H1 (cell line): ENCODE measurements at regions not wholly inside any gene's neighbourhood (a gene's known extent, or its start where the extent isn't known, plus 50 kb on each side); places are given as distances from the start of the nearest gene placed in this dataset.

Experiments used
- CTCF ChIA-PET: fragments of 300-600 bp; sonication (Branson Sonifier 250); formaldehyde crosslinking; loops from one replicate; lab custom pipeline; 2021; ENCODE audit not compliant: partially characterized antibody; lab: Charles Lee
- POLR2A ChIA-PET: fragments of 300-600 bp; sonication (Branson Sonifier 250); formaldehyde crosslinking; loops from one replicate; lab custom pipeline; 2021; ENCODE audit warnings: inconsistent platforms; ENCODE audit not compliant: partially characterized antibody; lab: Charles Lee
- DNase-seq, 2 experiments: peaks; one replicate each; pipeline versions ENCODE4 v3.0.0 to v3.0.0-alpha.2; 2010 to 2022; ENCODE audit warnings: low spot score in 2 of 2, low read depth in 1 of 2, mixed read lengths in 1 of 2
- FAIRE-seq: peaks from 2 replicates; lab custom pipeline; 2011; peaks lifted over from hg19 to GRCh38; lab: Jason Lieb, UNC
- H2AFZ ChIP-seq: 2 replicates; pipeline ENCODE4 v1.8.1; 2012; ENCODE audit warnings: low read length, inconsistent platforms
- H2AK5ac ChIP-seq: 2 replicates; pipeline ENCODE4 v1.6.1; 2013; ENCODE audit warnings: low read depth, low read length
- H2BK120ac ChIP-seq: replicated peaks from 2 replicates; pipeline ENCODE3; 2013; ENCODE audit warnings: low read depth, low read length, inconsistent platforms
- H2BK12ac ChIP-seq: 2 replicates; pipeline ENCODE4 v1.6.1; 2013; ENCODE audit warnings: low read depth, low read length
- H2BK15ac ChIP-seq: 2 replicates; pipeline ENCODE4 v1.6.1; 2013; ENCODE audit warnings: low read length
- H2BK20ac ChIP-seq: 2 replicates; pipeline ENCODE4 v1.6.1; 2013; ENCODE audit warnings: low read length
- H2BK5ac ChIP-seq: 2 replicates; pipeline ENCODE4 v1.6.1; 2013; ENCODE audit warnings: low read depth, low read length
- H3K14ac ChIP-seq: 2 replicates; pipeline ENCODE4 v1.6.1; 2013; ENCODE audit warnings: inconsistent platforms; ENCODE audit not compliant: insufficient read length
- H3K18ac ChIP-seq: 2 replicates; pipeline ENCODE4 v1.6.1; 2013; ENCODE audit warnings: low read length; ENCODE audit errors: extremely low read depth
- H3K23ac ChIP-seq: 2 replicates; pipeline ENCODE4 v1.6.1; 2013; ENCODE audit warnings: inconsistent platforms; ENCODE audit not compliant: insufficient read length
- H3K23me2 ChIP-seq: 2 replicates; pipeline ENCODE4 v1.6.1; 2013; ENCODE audit warnings: low read depth, low read length
- H3K27ac ChIP-seq: 2 replicates; pipeline ENCODE4 v1.6.1; 2011; ENCODE audit warnings: low read depth, low read length, inconsistent platforms
- H3K27me3 ChIP-seq, 4 experiments: replicated peaks in 1 of 4; 1 replicate in 1 of 4; 2 replicates in 3 of 4; pipeline versions ENCODE4 v1.6.1 to v1.8.1; 2011 to 2013; ENCODE audit warnings: low read length in 3 of 4, mild to moderate bottlenecking in 3 of 4, inconsistent platforms in 2 of 4, mixed read lengths in 2 of 4, moderate library complexity in 1 of 4; ENCODE audit not compliant: control insufficient read depth in 3 of 4, insufficient read depth in 3 of 4; ENCODE audit errors: extremely low read depth in 1 of 4
- H3K36me3 ChIP-seq, 4 experiments: 2 replicates each; pipeline versions ENCODE4 v1.6.1 to v1.8.1; 2011 to 2013; ENCODE audit warnings: mild to moderate bottlenecking in 4 of 4, low read length in 3 of 4, moderate library complexity in 2 of 4, control low read depth in 1 of 4, inconsistent platforms in 1 of 4; ENCODE audit not compliant: insufficient read depth in 4 of 4, control insufficient read depth in 2 of 4
- H3K4ac ChIP-seq: replicated peaks from 2 replicates; pipeline ENCODE3; 2013; ENCODE audit warnings: low read length, low read depth, mixed read lengths, inconsistent platforms; ENCODE audit not compliant: insufficient read length
- H3K4me1 ChIP-seq, 4 experiments: replicated peaks in 1 of 4; 1 replicate in 1 of 4; 2 replicates in 3 of 4; pipeline versions ENCODE4 v1.6.1 to v1.8.1; 2011 to 2013; ENCODE audit warnings: low read length in 3 of 4, inconsistent platforms in 2 of 4, mixed read lengths in 1 of 4; ENCODE audit not compliant: insufficient read depth in 4 of 4, control insufficient read depth in 3 of 4
- H3K4me2 ChIP-seq, 2 experiments: 2 replicates each; pipeline versions ENCODE4 v1.6.1 to v1.8.1; 2011 to 2013; ENCODE audit warnings: low read depth in 2 of 2, low read length in 2 of 2, control low read depth in 1 of 2, inconsistent platforms in 1 of 2, mild to moderate bottlenecking in 1 of 2; ENCODE audit not compliant: insufficient read depth in 1 of 2
- H3K4me3 ChIP-seq, 4 experiments: fragments of 200-600, 300-600 bp in 1 of 4; sonication (generic), shearing (Covaris generic), sonication (Bioruptor Twin) in 1 of 4; 2 replicates each; pipeline versions ENCODE4 v1.5.1 to v1.8.1; 2011 to 2016; ENCODE audit warnings: low read length in 4 of 4, low read depth in 3 of 4, control low read depth in 2 of 4, inconsistent platforms in 2 of 4, mild to moderate bottlenecking in 2 of 4, mixed read lengths in 1 of 4, moderate library complexity in 1 of 4; ENCODE audit not compliant: insufficient read depth in 2 of 4; ENCODE audit errors: extremely low read depth in 1 of 4
- H3K56ac ChIP-seq: replicated peaks from 2 replicates; pipeline ENCODE3; 2013; ENCODE audit warnings: low read depth, mild to moderate bottlenecking, mixed read lengths, low read length, inconsistent platforms; ENCODE audit not compliant: insufficient read length
- H3K79me1 ChIP-seq: 2 replicates; pipeline ENCODE4 v1.6.1; 2013; ENCODE audit warnings: low read depth, low read length, control low read depth
- H3K79me2 ChIP-seq, 2 experiments: 2 replicates each; pipeline versions ENCODE4 v1.6.1 to v1.8.1; 2012 to 2013; ENCODE audit warnings: low read length in 2 of 2, mild to moderate bottlenecking in 2 of 2, inconsistent platforms in 1 of 2; ENCODE audit not compliant: insufficient read depth in 2 of 2, control insufficient read depth in 1 of 2
- H3K9ac ChIP-seq, 4 experiments: replicated peaks in 1 of 4; 1 replicate in 1 of 4; 2 replicates in 3 of 4; pipeline versions ENCODE4 v1.6.1 to v1.8.1; 2011 to 2013; ENCODE audit warnings: low read depth in 3 of 4, low read length in 3 of 4, control low read depth in 2 of 4, mild to moderate bottlenecking in 2 of 4, moderate library complexity in 2 of 4, inconsistent platforms in 1 of 4; ENCODE audit errors: extremely low read depth in 1 of 4
- H3K9me3 ChIP-seq, 2 experiments: 2 replicates each; pipeline versions ENCODE4 v1.6.1 to v1.8.1; 2012 to 2013; ENCODE audit warnings: mild to moderate bottlenecking in 2 of 2, moderate library complexity in 2 of 2, control low read depth in 1 of 2, inconsistent platforms in 1 of 2, low read depth in 1 of 2, low read length in 1 of 2, mixed read lengths in 1 of 2; ENCODE audit not compliant: insufficient read depth in 2 of 2
- H4K20me1 ChIP-seq, 2 experiments: replicated peaks in 1 of 2; 2 replicates each; pipeline versions ENCODE3 to v1.8.1; 2011 to 2013; ENCODE audit warnings: inconsistent platforms in 2 of 2, low read length in 2 of 2, mild to moderate bottlenecking in 1 of 2; ENCODE audit not compliant: insufficient read depth in 2 of 2, control insufficient read depth in 1 of 2
- H4K5ac ChIP-seq: 2 replicates; pipeline ENCODE4 v1.6.1; 2013; ENCODE audit warnings: low read length, low read depth, mixed read lengths, inconsistent platforms; ENCODE audit not compliant: insufficient read length
- H4K8ac ChIP-seq: 2 replicates; pipeline ENCODE4 v1.8.0; 2013; ENCODE audit warnings: mild to moderate bottlenecking, moderate library complexity, low read length, inconsistent platforms; ENCODE audit not compliant: insufficient read depth; ENCODE audit errors: extremely low read depth
- H4K91ac ChIP-seq: replicated peaks from 2 replicates; pipeline ENCODE3; 2013; ENCODE audit warnings: low read length, mixed read lengths, inconsistent platforms; ENCODE audit not compliant: insufficient read length
- BACH1 ChIP-seq: IDR thresholded peaks from 2 replicates; pipeline ENCODE4 v1.6.1; 2012; ENCODE audit warnings: low read length, improper control_type of control experiment
- FOSL1 ChIP-seq: IDR thresholded peaks from 2 replicates; pipeline ENCODE4 v1.6.1; 2011; ENCODE audit warnings: mild to moderate bottlenecking, low read depth, low read length, moderate library complexity; ENCODE audit not compliant: insufficient read depth
- HDAC2 ChIP-seq, 2 experiments: fragments of 300-600 bp in 1 of 2; sonication (generic) in 1 of 2; IDR thresholded peaks; 2 replicates each; pipeline ENCODE4 v1.6.1; 2011 to 2012; ENCODE audit warnings: low read depth in 2 of 2, low read length in 2 of 2, mild to moderate bottlenecking in 2 of 2, moderate library complexity in 2 of 2, borderline replicate concordance in 1 of 2, inconsistent platforms in 1 of 2
- WGBS, 2 experiments: shearing (Covaris generic) in 1 of 2; methylation state at CpG; one replicate each; pipeline versions ENCODE4 v1.1.6 to v1.1.7; 2013 to 2015; ENCODE audit warnings: low lambda C conversion rate in 2 of 2, mixed read lengths in 2 of 2, inconsistent platforms in 1 of 2, low coverage in 1 of 2, missing lambda C conversion rate in 1 of 2; ENCODE audit not compliant: insufficient replicate concordance in 2 of 2, insufficient coverage in 1 of 2, insufficient read length in 1 of 2; ENCODE audit errors: extremely low coverage in 1 of 2, missing lambda C conversion rate in 1 of 2; 5-methylcytosine and 5-hydroxymethylcytosine counted together

DNA sequence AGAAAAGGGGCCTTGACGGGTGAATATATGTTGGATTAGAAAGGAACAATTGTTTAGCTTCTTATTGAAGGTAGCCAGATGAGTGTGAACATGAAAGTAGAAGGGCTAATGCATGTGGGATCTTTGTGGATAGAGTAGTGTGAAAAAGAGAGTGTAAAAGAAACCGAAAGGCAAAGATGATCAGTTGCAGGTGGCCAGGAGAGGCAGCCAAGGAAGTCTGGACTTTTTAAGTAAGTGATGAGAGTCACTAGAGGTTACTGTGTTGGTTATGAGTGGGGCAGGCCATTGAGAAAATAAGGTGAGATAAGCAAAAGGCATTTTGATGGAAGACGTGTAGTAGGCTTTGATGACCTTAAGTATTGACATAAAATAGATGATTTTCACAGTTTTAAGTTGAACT is 64.7 kb upstream of the ETV1 start (continued):
- TF ChIP-seq FOSL1, result no peak

DNA sequence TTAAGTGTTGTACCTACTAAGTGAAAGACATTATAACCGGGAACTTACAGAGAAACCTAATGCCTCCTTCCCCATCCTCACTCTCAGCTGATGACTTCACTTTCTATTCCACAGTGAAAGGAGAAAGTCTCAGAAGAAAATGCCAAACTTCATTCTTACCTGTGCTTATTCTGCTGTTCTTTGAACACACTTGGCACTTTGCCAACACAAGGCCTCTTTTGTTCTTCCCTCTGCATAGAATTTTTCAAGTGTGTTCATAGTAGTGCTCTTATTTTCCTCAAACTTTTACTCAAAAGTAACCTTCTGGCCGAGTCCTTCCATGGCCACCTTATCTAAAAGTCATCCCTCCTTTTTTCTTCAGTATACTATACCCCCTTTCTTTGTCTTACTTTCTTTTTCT is 59.4 kb upstream of the ETV1 start:
- no peak for TF ChIP-seq HDAC2 (IDR thresholded peaks at IDR 0.05; ENCODE audit: borderline replicate concordance in 1 of 2, low read depth in 2 of 2, low read length in 2 of 2)
- no peak for TF ChIP-seq BACH1
- Histone ChIP-seq H2AFZ (peak overlapping the region; percentile 42; the same call in 1 of the 2 replicates), H2BK15ac (no peak overlapping the region), H3K4me1 (no peaks in the 10 kb centered on the region), H2BK20ac (no peak overlapping the region), H3K4me2 (no peak overlapping the region), H4K8ac (no peak overlapping the region), H4K5ac (no peak overlapping the region), H3K14ac (no peak overlapping the region), H3K23ac (no peak overlapping the region), H2BK5ac (no peak overlapping the region), H3K9ac (no peak overlapping the region), H3K18ac (no peak overlapping the region), H3K27me3 (no peaks in the 10 kb centered on the region), H3K79me1 (no peaks in the 10 kb centered on the region), H3K9me3 (no peaks in the 10 kb centered on the region), H3K4me3 (no peak overlapping the region), H2BK120ac (no peak overlapping the region), H4K91ac (no peak overlapping the region), H2BK12ac (no peak overlapping the region), H3K79me2 (no peaks in the 10 kb centered on the region), H3K23me2 (no peaks in the 10 kb centered on the region), H3K4ac (no peak overlapping the region), H2AK5ac (no peak overlapping the region), H3K36me3 (no peaks in the 10 kb centered on the region), H3K56ac (no peak overlapping the region), H4K20me1 (no peaks in the 10 kb centered on the region), H3K27ac (no peak overlapping the region)
- DNase-seq (no peak), FAIRE-seq (no peak)
- ChIA-PET POLR2A (no interaction called here), CTCF (no interaction called here)
- 90% methylated on average over 2 of the region's 2 CpGs; no CpG with 5 or more reads in 1 of the 2 experiments for WGBS, 2 experiments
